GM12878 (cell line): ENCODE measurements at regions not wholly inside any gene's neighbourhood (a gene's known extent, or its start where the extent isn't known, plus 50 kb on each side); places are given as distances from the start of the nearest gene placed in this dataset.

Experiments
- ATAC-seq: fragments of 200-7000 bp; cut with Tn5 transposase; 3 replicates; pipeline ENCODE4 v1.9.1; 2020; ENCODE audit warnings: mild to moderate bottlenecking, moderate library complexity
- BruUV-seq: library from RNA; stranded (reverse); fragments of 400-500 nt; replicated peaks from 2 replicates; lab custom pipeline; 2021; lab: Mats Ljungman, UMichigan
- CTCF ChIA-PET: fragments of 300-600 bp; sonication (Branson Sonifier 250); formaldehyde crosslinking; extraction: SDS; loops from one replicate; lab custom pipeline; 2021; ENCODE audit warnings: inconsistent platforms; lab: Yijun Ruan, JAX
- POLR2A ChIA-PET: fragments of 350-600 bp; formaldehyde crosslinking; extraction: SDS; loops from one replicate; lab custom pipeline; 2021; ENCODE audit warnings: inconsistent platforms; lab: Charles Lee
- RAD21 ChIA-PET: fragments of 300-600 bp; sonication (Branson Sonifier 250); formaldehyde crosslinking; loops from one replicate; lab custom pipeline; 2023; ENCODE audit warnings: antibody characterized with exemption; ENCODE audit not compliant: unreplicated experiment; lab: Charles Lee
- SMC1A ChIA-PET: fragments of 300-600 bp; sonication (Branson Sonifier 250); formaldehyde crosslinking; loops from one replicate; lab custom pipeline; 2023; ENCODE audit not compliant: unreplicated experiment, uncharacterized antibody; lab: Charles Lee
- DNase-seq: peaks from one replicate; pipeline ENCODE4 v3.0.0-alpha.2; 2011; ENCODE audit warnings: low read depth, low spot score
- FAIRE-seq: peaks from 3 replicates; lab custom pipeline; 2011; peaks lifted over from hg19 to GRCh38; lab: Jason Lieb, UNC
- H2AFZ ChIP-seq: 2 replicates; pipeline ENCODE4 v1.6.0; 2011; ENCODE audit warnings: low read depth, low read length, control low read depth; ENCODE audit not compliant: control insufficient read depth
- H3K27ac ChIP-seq: 2 replicates; pipeline ENCODE4 v1.5.1; 2011; ENCODE audit warnings: control low read depth; ENCODE audit not compliant: control insufficient read depth, insufficient read depth
- H3K27me3 ChIP-seq, 2 experiments: replicated peaks in 1 of 2; 2 replicates each; pipeline versions ENCODE4 v1.6.0 to v1.6.1; 2011; ENCODE audit warnings: low read length in 1 of 2; ENCODE audit not compliant: control insufficient read depth in 2 of 2, insufficient read depth in 2 of 2
- H3K36me3 ChIP-seq, 2 experiments: 2 replicates each; pipeline ENCODE4 v1.5.1; 2011; ENCODE audit warnings: low read length in 1 of 2; ENCODE audit not compliant: control insufficient read depth in 2 of 2, insufficient read depth in 2 of 2
- H3K4me1 ChIP-seq: 2 replicates; pipeline ENCODE4 v1.6.1; 2011; ENCODE audit warnings: mild to moderate bottlenecking, low read length, moderate library complexity, mixed read lengths; ENCODE audit not compliant: control insufficient read depth, insufficient read depth
- H3K4me2 ChIP-seq: 2 replicates; pipeline ENCODE4 v1.6.0; 2011; ENCODE audit warnings: control low read depth; ENCODE audit not compliant: control insufficient read depth, insufficient read depth
- H3K4me3 ChIP-seq: fragments of 200-600 bp; sonication (generic); 2 replicates; pipeline ENCODE4 v1.5.1; 2016
- H3K79me2 ChIP-seq: 2 replicates; pipeline ENCODE4 v1.6.0; 2011; ENCODE audit warnings: low read length; ENCODE audit not compliant: control insufficient read depth, insufficient read depth
- H3K9ac ChIP-seq: 2 replicates; pipeline ENCODE4 v1.8.0; 2011; ENCODE audit warnings: low read length, control low read depth, mixed read lengths; ENCODE audit not compliant: control insufficient read depth, insufficient read depth
- H3K9me3 ChIP-seq: replicated peaks from 3 replicates; pipeline ENCODE4 v1.5.1; 2011; ENCODE audit warnings: mild to moderate bottlenecking, low read length; ENCODE audit not compliant: control insufficient read depth, insufficient read depth
- H4K20me1 ChIP-seq: 2 replicates; pipeline ENCODE4 v1.6.0; 2011; ENCODE audit not compliant: control insufficient read depth, insufficient read depth
- ATF7 ChIP-seq: fragments of 450-650 bp; IDR thresholded peaks from 2 replicates; pipeline ENCODE4 v1.6.1; 2016; ENCODE audit warnings: low read depth, mild to moderate bottlenecking
- CEBPB ChIP-seq, 2 experiments: fragments of 150-350 bp in 1 of 2; IDR thresholded peaks; 2 replicates each; pipeline ENCODE4 v1.6.1; 2012 to 2014; ENCODE audit warnings: low read depth in 2 of 2, low read length in 2 of 2, borderline replicate concordance in 1 of 2, inconsistent platforms in 1 of 2
- EZH2 ChIP-seq: IDR thresholded peaks from 2 replicates; pipeline ENCODE4 v1.6.1; 2012; ENCODE audit warnings: low read depth, mild to moderate bottlenecking, control low read depth, inconsistent platforms, low read length, borderline replicate concordance; ENCODE audit not compliant: control insufficient read depth
- HDGF ChIP-seq: fragments of 450-650 bp; IDR thresholded peaks from 2 replicates; pipeline ENCODE4 v1.6.1; 2016; ENCODE audit warnings: antibody characterized with exemption
- IKZF1 ChIP-seq: fragments of 450-650 bp; conservative IDR thresholded peaks from 2 replicates; pipeline ENCODE4 v1.6.1; 2017; ENCODE audit warnings: antibody characterized with exemption, mild to moderate bottlenecking
- IRF4 ChIP-seq: IDR thresholded peaks from 2 replicates; pipeline ENCODE4 v1.6.1; 2011; ENCODE audit warnings: low read depth, low read length
- PAX8 ChIP-seq: fragments of 450-650 bp; IDR thresholded peaks from 2 replicates; pipeline ENCODE4 v1.6.1; 2017; ENCODE audit warnings: mild to moderate bottlenecking, moderate library complexity
- POLR2AphosphoS5 ChIP-seq: IDR thresholded peaks from 2 replicates; pipeline ENCODE4 v1.6.1; 2011; ENCODE audit warnings: mild to moderate bottlenecking, low read length, inconsistent platforms
- RFX5 ChIP-seq: IDR thresholded peaks from 2 replicates; pipeline ENCODE4 v1.6.1; 2011; ENCODE audit warnings: low read depth, low read length, improper control_type of control experiment
- SMARCA5 ChIP-seq: fragments of 450-650 bp; IDR thresholded peaks from 2 replicates; pipeline ENCODE4 v1.6.1; 2017; ENCODE audit warnings: mild to moderate bottlenecking
- SRF ChIP-seq, 2 experiments: IDR thresholded peaks; 2 replicates each; pipeline ENCODE4 v1.6.1; 2011; ENCODE audit warnings: low read depth in 2 of 2, low read length in 2 of 2, mild to moderate bottlenecking in 1 of 2, moderate library complexity in 1 of 2
- TAF1 ChIP-seq: IDR thresholded peaks from 2 replicates; pipeline ENCODE4 v1.6.1; 2011; ENCODE audit warnings: mild to moderate bottlenecking, low read depth, low read length, borderline replicate concordance
- TCF3 ChIP-seq: IDR thresholded peaks from 2 replicates; pipeline ENCODE4 v1.6.1; 2012; ENCODE audit warnings: low read depth, mild to moderate bottlenecking, low read length, borderline replicate concordance; ENCODE audit not compliant: insufficient read depth
- YBX1 ChIP-seq: fragments of 450-650 bp; IDR thresholded peaks from 2 replicates; pipeline ENCODE4 v1.6.1; 2016; ENCODE audit warnings: antibody characterized with exemption
- ZNF217 ChIP-seq: fragments of 450-650 bp; IDR thresholded peaks from 2 replicates; pipeline ENCODE4 v1.6.1; 2017; ENCODE audit warnings: antibody characterized with exemption, mild to moderate bottlenecking
- WGBS: methylation state at CpG from one replicate; pipeline ENCODE4 v1.1.6; 2016; ENCODE audit warnings: low lambda C conversion rate; ENCODE audit not compliant: insufficient replicate concordance, insufficient coverage; ENCODE audit errors: missing lambda C conversion rate; 5-methylcytosine and 5-hydroxymethylcytosine counted together
- in situ Hi-C: fragments of 300-500 bp; cut with MboI; formaldehyde crosslinking; loops from 9 replicates; pipeline ENCODE4 v1.14.3; 2018; ENCODE audit warnings: mixed read lengths
- intact Hi-C: fragments of 100-400 bp; cut with micrococcal nuclease; formaldehyde crosslinking; loops from one replicate; pipeline ENCODE4 v1.14.2; 2022; ENCODE audit not compliant: unreplicated experiment
- TF ChIP-seq, protein P1 (sequence below): fragments of 450-650 bp; IDR thresholded peaks from 2 replicates; pipeline ENCODE4 v1.6.1; 2014; ENCODE audit warnings: mild to moderate bottlenecking
- TF ChIP-seq, protein P2 (sequence below): IDR thresholded peaks from 2 replicates; pipeline ENCODE4 v1.6.1; 2012; ENCODE audit warnings: low read length, inconsistent platforms
- TF ChIP-seq, protein P3 (sequence below): fragments of 450-650 bp; IDR thresholded peaks from 2 replicates; pipeline ENCODE4 v1.6.1; 2016; ENCODE audit warnings: mild to moderate bottlenecking

DNA sequence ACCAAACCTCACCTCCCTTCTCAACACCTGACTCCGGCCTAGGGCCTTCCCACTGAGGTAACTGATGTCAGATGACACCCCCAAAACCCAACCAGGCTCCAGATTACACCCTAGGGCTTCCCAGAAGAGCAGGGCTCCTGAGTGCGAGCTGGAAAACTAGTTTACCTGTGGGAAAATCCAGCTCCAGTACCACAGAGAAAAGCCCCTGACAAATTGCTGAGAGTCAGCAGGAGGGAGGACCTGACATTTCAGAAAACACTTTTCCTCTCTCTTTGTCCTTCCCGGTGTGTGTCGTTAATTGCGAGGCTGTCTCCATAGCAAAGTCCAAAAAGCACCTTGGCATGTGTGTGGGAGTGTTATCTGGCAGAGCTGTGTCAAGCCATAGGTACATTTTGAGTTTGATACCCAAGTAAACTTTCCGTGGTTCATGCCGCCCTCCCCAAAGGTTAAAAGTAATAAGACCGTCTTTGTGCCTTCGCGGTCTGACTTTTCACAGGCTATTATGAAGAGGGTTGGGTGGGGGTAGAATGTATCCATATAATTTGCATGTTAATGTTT lies 79.8 kb upstream of the FNDC3B start (continued):
- no peak for TF ChIP-seq POLR2AphosphoS5
- TF ChIP-seq TCF3: no peak
- TF ChIP-seq TAF1: no peak
- no peak for TF ChIP-seq SMARCA5
- no peak for TF ChIP-seq CEBPB (IDR thresholded peaks at IDR 0.05; ENCODE audit: borderline replicate concordance in 1 of 2, low read depth in 2 of 2, low read length in 2 of 2)
- no peak for TF ChIP-seq EZH2
- no peak for TF ChIP-seq IKZF1
- TF ChIP-seq, protein P1, sequence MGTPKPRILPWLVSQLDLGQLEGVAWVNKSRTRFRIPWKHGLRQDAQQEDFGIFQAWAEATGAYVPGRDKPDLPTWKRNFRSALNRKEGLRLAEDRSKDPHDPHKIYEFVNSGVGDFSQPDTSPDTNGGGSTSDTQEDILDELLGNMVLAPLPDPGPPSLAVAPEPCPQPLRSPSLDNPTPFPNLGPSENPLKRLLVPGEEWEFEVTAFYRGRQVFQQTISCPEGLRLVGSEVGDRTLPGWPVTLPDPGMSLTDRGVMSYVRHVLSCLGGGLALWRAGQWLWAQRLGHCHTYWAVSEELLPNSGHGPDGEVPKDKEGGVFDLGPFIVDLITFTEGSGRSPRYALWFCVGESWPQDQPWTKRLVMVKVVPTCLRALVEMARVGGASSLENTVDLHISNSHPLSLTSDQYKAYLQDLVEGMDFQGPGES: no peak

DNA sequence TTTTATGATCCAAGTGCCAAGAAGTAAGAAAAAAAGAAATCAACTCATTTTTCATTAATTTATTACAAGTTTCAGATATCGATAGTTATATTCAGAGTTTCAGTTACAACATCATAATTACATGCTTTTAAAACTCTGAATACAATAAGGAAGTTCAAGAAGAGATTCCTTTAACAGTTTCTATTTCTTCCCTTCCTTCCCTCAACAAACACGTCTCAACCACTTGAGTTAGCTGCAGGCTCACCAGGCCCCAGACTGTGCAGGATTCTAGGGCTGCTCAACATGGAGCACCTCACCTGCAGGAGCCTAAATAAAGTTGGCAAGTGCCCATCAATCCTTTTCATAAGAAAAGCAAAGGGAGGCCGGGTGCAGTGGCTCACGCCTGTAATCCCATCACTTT lies 79.2 kb upstream of the FNDC3B start:
- H3K4me2 ChIP-seq: no peak overlapping the region
- no peak for FAIRE-seq

More for the DNA sequence above, 79.2 kb upstream of the FNDC3B start:
- H3K79me2 ChIP-seq: no peaks in the 10 kb centered on the region
- RAD21 ChIA-PET: no interaction called here
- H3K27me3 ChIP-seq: no peaks in the 10 kb centered on the region
- DNase-seq: no peak
- no peaks in the 10 kb centered on the region; the same call in 2 of the 3 replicates for H3K9me3 ChIP-seq
- intact Hi-C loops: no loop called here
- H3K4me3 ChIP-seq: no peak overlapping the region
- SMC1A ChIA-PET: interaction anchor here (0.6 to 1.0 kb wide), 2 partner anchors 14 to 471 kb away, joined by 3 read pairs; no protein-coding TSS in a partner anchor
- CTCF ChIA-PET: no interaction called here
- in situ Hi-C loops: no loop called here
- 51% methylated on average over 4 of the region's 4 CpGs for WGBS
- no peaks in the 10 kb centered on the region for H4K20me1 ChIP-seq
- no TSS peak for BruUV-seq
- no peak overlapping the region for H2AFZ ChIP-seq
- H3K9ac ChIP-seq: no peak overlapping the region
- TF ChIP-seq, protein P2, sequence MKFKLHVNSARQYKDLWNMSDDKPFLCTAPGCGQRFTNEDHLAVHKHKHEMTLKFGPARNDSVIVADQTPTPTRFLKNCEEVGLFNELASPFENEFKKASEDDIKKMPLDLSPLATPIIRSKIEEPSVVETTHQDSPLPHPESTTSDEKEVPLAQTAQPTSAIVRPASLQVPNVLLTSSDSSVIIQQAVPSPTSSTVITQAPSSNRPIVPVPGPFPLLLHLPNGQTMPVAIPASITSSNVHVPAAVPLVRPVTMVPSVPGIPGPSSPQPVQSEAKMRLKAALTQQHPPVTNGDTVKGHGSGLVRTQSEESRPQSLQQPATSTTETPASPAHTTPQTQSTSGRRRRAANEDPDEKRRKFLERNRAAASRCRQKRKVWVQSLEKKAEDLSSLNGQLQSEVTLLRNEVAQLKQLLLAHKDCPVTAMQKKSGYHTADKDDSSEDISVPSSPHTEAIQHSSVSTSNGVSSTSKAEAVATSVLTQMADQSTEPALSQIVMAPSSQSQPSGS: no peak
- no peak for TF ChIP-seq ZNF217
- TF ChIP-seq ATF7: no peak
- TF ChIP-seq SRF (IDR thresholded peaks at IDR 0.05; ENCODE audit: low read depth in 2 of 2, low read length in 2 of 2): no peak
- TF ChIP-seq HDGF: no peak
- TF ChIP-seq RFX5: no peak
- TF ChIP-seq, protein P3, sequence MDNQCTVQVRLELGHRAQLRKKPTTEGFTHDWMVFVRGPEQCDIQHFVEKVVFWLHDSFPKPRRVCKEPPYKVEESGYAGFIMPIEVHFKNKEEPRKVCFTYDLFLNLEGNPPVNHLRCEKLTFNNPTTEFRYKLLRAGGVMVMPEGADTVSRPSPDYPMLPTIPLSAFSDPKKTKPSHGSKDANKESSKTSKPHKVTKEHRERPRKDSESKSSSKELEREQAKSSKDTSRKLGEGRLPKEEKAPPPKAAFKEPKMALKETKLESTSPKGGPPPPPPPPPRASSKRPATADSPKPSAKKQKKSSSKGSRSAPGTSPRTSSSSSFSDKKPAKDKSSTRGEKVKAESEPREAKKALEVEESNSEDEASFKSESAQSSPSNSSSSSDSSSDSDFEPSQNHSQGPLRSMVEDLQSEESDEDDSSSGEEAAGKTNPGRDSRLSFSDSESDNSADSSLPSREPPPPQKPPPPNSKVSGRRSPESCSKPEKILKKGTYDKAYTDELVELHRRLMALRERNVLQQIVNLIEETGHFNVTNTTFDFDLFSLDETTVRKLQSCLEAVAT: no peak
- no peak for TF ChIP-seq PAX8
- no peak for TF ChIP-seq IRF4
- no peak for TF ChIP-seq YBX1
- TF ChIP-seq, all 136 proteins: peak for 0
- no peak overlapping the region for H3K27ac ChIP-seq
- no peaks in the 10 kb centered on the region for H3K4me1 ChIP-seq
- no peak for ATAC-seq
- POLR2A ChIA-PET: no interaction called here
- no peaks in the 10 kb centered on the region for H3K36me3 ChIP-seq
